GM10248 (cell line): ENCODE measurements at regions not wholly inside any gene's neighbourhood (a gene's known extent, or its start where the extent isn't known, plus 50 kb on each side); places are given as distances from the start of the nearest gene placed in this dataset.

Experiments used
- CTCF ChIA-PET: fragments of 300-600 bp; sonication (Branson Sonifier 250); formaldehyde crosslinking; extraction: SDS; loops from one replicate; lab custom pipeline; 2021; ENCODE audit warnings: antibody characterized with exemption; lab: Yijun Ruan, JAX
- POLR2A ChIA-PET: fragments of 350-650 bp; sonication (Branson Sonifier 250); formaldehyde crosslinking; extraction: SDS; loops from one replicate; lab custom pipeline; 2020; ENCODE audit warnings: antibody characterized with exemption; lab: Yijun Ruan, JAX
- DNase-seq: peaks from one replicate; pipeline ENCODE4 v3.0.0; 2012; ENCODE audit errors: extremely low spot score
- TF ChIP-seq, protein P1 (sequence below): IDR thresholded peaks from 2 replicates; pipeline ENCODE4 v1.5.1; 2012; ENCODE audit warnings: mild to moderate bottlenecking, low read depth; ENCODE audit errors: extremely low read depth, missing control alignments, control extremely low read depth

DNA sequence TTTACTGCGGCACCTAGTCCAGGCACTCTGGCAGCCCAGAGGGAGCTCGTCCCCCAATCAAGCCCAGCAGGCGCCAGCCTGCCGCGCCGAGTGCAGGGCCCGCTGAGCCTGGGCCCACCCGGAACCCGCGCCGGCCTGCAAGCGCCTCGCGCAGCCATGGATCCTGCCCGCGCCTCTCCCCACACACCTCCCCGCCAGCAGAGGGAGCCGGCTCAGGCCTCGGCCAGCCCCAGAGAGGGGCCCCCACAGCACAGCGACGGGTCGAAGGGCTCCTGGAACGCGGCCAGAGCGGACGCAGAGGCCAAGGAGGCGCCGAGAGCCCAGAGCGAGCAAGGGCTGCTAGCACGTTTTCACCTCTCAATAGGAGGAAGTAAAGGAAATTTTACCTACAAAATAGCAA lies 767.0 kb downstream of the MRPL39 start:
- TF ChIP-seq, protein P1, sequence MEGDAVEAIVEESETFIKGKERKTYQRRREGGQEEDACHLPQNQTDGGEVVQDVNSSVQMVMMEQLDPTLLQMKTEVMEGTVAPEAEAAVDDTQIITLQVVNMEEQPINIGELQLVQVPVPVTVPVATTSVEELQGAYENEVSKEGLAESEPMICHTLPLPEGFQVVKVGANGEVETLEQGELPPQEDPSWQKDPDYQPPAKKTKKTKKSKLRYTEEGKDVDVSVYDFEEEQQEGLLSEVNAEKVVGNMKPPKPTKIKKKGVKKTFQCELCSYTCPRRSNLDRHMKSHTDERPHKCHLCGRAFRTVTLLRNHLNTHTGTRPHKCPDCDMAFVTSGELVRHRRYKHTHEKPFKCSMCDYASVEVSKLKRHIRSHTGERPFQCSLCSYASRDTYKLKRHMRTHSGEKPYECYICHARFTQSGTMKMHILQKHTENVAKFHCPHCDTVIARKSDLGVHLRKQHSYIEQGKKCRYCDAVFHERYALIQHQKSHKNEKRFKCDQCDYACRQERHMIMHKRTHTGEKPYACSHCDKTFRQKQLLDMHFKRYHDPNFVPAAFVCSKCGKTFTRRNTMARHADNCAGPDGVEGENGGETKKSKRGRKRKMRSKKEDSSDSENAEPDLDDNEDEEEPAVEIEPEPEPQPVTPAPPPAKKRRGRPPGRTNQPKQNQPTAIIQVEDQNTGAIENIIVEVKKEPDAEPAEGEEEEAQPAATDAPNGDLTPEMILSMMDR: no peak
- ChIA-PET CTCF (interaction anchor here (1.1 kb wide), 1 partner anchor 24 kb away, joined by 3 read pairs; no protein-coding TSS in a partner anchor), POLR2A (no interaction called here)
- no peak for DNase-seq

DNA sequence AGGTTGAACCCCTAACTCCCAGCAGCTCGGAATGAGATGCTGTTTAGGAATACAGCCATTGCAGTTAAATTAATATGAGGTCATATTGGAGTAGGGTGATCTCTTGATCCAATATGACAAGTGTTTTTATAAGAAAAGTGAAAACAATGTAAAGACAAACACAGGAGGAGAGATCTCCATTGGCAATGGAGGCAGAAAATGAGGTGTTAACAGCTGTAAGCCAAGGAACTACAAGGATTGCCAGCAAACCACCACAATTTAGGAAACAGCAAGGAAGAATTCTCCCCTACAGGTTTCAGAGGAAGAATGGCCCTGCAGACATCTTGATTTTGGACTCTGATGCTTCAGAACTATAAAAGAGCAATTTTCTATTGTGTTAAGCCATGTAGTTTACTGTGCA lies 774.3 kb downstream of the MRPL39 start:
- POLR2A ChIA-PET: no interaction called here

DNA sequence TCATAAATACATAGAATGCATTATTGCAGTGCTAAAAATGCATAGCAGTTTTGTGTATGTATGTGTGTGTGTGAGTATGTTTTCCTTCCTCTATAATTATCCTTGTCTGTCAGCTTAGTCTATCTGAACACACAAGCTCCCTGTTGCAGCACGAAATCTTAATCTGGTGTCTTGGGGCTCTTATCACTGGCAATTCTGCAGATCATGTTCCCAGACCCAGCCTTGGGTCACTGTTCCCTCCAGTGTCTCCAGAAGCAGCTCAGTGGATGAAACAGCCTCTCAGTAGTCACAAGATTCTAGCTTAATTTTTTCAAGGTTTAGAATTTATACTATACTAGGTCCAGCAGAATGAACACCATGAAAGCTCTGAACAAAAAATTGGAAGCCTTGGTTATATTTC lies 777.9 kb downstream of the MRPL39 start:
- no peak for DNase-seq
- POLR2A ChIA-PET: no interaction called here
- CTCF ChIA-PET: interaction anchor here (1.0 to 1.2 kb wide), 2 partner anchors 17 to 30 kb away, joined by 3 read pairs; no protein-coding TSS in a partner anchor
- TF ChIP-seq, protein P1: no peak

More for the DNA sequence above, 774.3 kb downstream of the MRPL39 start:
- TF ChIP-seq, protein P1: no peak
- CTCF ChIA-PET: interaction anchor here (1.1 to 1.2 kb wide), 2 partner anchors 11 to 14 kb away, joined by 3 to 4 read pairs; no protein-coding TSS in a partner anchor
- no peak for DNase-seq

DNA sequence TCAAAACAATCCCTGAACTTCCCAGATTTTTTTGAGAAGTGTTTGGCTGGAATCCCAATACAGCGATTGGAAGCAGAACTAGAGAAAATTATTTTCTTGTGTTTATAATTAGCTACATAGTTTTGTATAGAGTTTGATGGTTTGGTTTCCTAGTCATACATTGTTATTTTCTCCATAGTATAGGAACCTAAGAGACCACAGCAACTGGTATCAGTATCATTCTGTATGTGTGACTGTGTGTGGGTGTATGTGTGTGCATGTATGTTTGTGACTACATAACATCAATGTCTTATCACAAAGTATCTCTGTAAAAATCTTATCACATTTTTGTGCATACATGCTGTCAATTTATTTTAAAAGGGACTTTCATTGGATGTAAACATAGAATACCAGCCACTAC lies 780.5 kb downstream of the MRPL39 start:
- TF ChIP-seq, protein P1: no peak

DNA sequence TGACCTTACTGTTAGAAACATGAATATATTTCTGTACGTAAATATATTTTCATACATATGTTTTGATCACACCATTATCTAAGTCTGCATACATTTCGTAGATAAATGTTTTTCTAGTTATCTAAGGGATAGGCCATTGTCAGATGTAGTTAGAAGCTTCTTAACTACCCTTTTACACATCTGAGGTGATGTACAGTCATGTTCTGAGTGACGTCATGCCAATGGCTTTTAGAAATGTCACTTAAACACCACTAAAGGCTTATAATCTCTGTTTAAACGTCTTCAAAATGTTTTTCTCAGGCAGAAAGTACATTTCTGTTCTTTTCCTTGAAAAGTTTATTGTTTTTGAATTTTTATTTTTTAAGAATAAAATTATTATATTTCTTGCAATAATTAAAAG lies 781.9 kb downstream of the MRPL39 start:
- ChIA-PET CTCF (no interaction called here), POLR2A (no interaction called here)
- DNase-seq: no peak
- TF ChIP-seq, protein P1: no peak

More for the DNA sequence above, 780.5 kb downstream of the MRPL39 start:
- DNase-seq: no peak
- POLR2A ChIA-PET: no interaction called here
- CTCF ChIA-PET: interaction anchor here (1.6 kb wide), 1 partner anchor 47 kb away, joined by 3 read pairs; no protein-coding TSS in a partner anchor

DNA sequence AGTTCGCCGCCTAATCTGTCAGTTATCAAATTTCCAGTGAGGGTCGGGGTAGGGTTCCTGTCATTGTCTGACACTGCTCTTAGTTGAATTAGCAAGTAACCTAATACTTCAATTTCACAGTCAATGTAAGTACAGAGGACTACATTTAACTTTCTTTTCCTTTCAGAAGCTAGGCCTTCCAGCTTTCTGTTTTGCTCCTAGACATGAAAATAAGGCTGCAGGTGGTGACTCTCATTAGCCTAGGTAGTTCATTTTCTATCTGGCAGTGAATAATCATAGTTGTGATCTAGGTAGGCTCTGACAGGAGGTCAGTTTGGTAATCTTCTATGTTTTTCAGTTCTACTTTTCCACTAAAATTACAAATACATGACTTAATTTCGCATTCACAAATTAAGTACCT lies 783.1 kb downstream of the MRPL39 start:
- POLR2A ChIA-PET: no interaction called here
- CTCF ChIA-PET: interaction anchor here (0.9 to 1.0 kb wide), 2 partner anchors 24 to 101 kb away, joined by 3 read pairs; no protein-coding TSS in a partner anchor
- DNase-seq: no peak
- TF ChIP-seq, protein P1: no peak

DNA sequence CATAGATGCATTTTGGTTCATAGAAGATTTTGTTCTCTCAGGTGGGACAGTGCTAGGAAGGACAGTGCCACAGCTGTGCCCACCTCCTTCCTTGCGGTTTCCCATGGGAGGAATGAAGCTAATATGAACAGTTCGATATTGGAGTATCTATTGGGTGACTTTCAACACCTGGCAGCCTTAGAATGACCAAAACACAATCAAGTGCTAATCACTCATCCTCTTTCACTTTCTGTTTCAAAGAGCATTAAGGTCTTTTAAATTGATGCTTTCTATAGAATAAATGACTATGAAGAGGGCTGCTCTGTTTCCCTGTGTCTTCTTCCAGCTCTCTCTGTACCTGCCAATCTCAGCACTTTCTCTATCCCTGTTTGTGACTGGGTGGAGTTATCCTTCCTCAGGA lies 784.0 kb downstream of the MRPL39 start:
- TF ChIP-seq, protein P1: no peak
- CTCF ChIA-PET: interaction anchor here (0.9 to 1.1 kb wide), 4 partner anchors 10 to 504 kb away, joined by 3 read pairs; no protein-coding TSS in a partner anchor
- POLR2A ChIA-PET: no interaction called here
- no peak for DNase-seq
